B cell (primary cell): ENCODE measurements at regions not wholly inside any gene's neighbourhood (a gene's known extent, or its start where the extent isn't known, plus 50 kb on each side); places are given as distances from the start of the nearest gene placed in this dataset.

Experiments used
- ATAC-seq: fragments of 200-7000 bp; cut with Tn5 transposase; one replicate; pipeline ENCODE4 v1.10.0; 2021; ENCODE audit warnings: low read depth, mild to moderate bottlenecking, moderate number of reproducible peaks, moderate library complexity
- CTCF ChIA-PET: fragments of 350-600 bp; sonication (Branson Sonifier 250); formaldehyde crosslinking; loops from one replicate; lab custom pipeline; 2021; ENCODE audit warnings: antibody characterized with exemption, inconsistent platforms; lab: Charles Lee
- POLR2A ChIA-PET: fragments of 350-600 bp; sonication (Branson Sonifier 250); formaldehyde crosslinking; loops from one replicate; lab custom pipeline; 2021; ENCODE audit warnings: antibody characterized with exemption; lab: Charles Lee
- DNase-seq: peaks from one replicate; pipeline ENCODE4 v3.0.0; 2013
- H2AFZ ChIP-seq: 2 replicates; pipeline ENCODE4 v1.6.1; 2012; ENCODE audit warnings: mild to moderate bottlenecking, low read depth, low read length; ENCODE audit not compliant: insufficient read depth, poor library complexity, severe bottlenecking
- H3K27ac ChIP-seq, 2 donors: 1 replicate in 1 of 2; 2 replicates in 1 of 2; pipeline ENCODE4 v1.5.1; 2012 to 2013; ENCODE audit warnings: low read length in 2 of 2, mild to moderate bottlenecking in 2 of 2, moderate library complexity in 1 of 2
- H3K27me3 ChIP-seq, 4 experiments: fragments of 200-600 bp in 1 of 4; sonication (generic) in 1 of 4; replicated peaks in 1 of 4; 1 replicate in 2 of 4; 2 replicates in 2 of 4; pipeline versions ENCODE4 v1.6.1 to v1.7.0; 2013 to 2016; ENCODE audit warnings: low read length in 3 of 4, mild to moderate bottlenecking in 2 of 4, mixed read lengths in 1 of 4, moderate library complexity in 1 of 4; ENCODE audit not compliant: insufficient read depth in 4 of 4, control insufficient read depth in 3 of 4; ENCODE audit errors: control extremely low read depth in 1 of 4
- H3K36me3 ChIP-seq, 2 experiments: replicated peaks in 1 of 2; 1 replicate in 1 of 2; 2 replicates in 1 of 2; pipeline versions ENCODE4 v1.6.1 to v1.7.1; 2013; ENCODE audit warnings: low read length in 1 of 2; ENCODE audit not compliant: insufficient read depth in 2 of 2, control insufficient read depth in 1 of 2; ENCODE audit errors: control extremely low read depth in 1 of 2, extremely low read depth in 1 of 2
- H3K4me1 ChIP-seq, 2 donors: fragments of 200-600 bp in 1 of 2; sonication (generic) in 1 of 2; 1 replicate in 1 of 2; 2 replicates in 1 of 2; pipeline versions ENCODE4 v1.5.1 to v1.6.1; 2013 to 2017; ENCODE audit warnings: low read length in 2 of 2; ENCODE audit not compliant: control insufficient read depth in 2 of 2, insufficient read depth in 2 of 2
- H3K4me2 ChIP-seq: replicated peaks from 2 replicates; pipeline ENCODE3; 2012; ENCODE audit warnings: mild to moderate bottlenecking, low read depth, low read length; ENCODE audit not compliant: poor library complexity, severe bottlenecking
- H3K4me3 ChIP-seq, 5 experiments: fragments of 200-600 bp in 1 of 5; sonication (generic) in 1 of 5; 1 replicate in 3 of 5; 2 replicates in 2 of 5; pipeline versions ENCODE4 v1.5.1 to v1.7.0; 2011 to 2016; ENCODE audit warnings: low read length in 4 of 5, mild to moderate bottlenecking in 4 of 5, low read depth in 2 of 5, control low read depth in 1 of 5, moderate library complexity in 1 of 5; ENCODE audit not compliant: insufficient read depth in 1 of 5; ENCODE audit errors: control extremely low read depth in 1 of 5, extremely low read depth in 1 of 5
- H3K79me2 ChIP-seq: fragments of 200-600 bp; sonication (generic); one replicate; pipeline ENCODE4 v1.6.0; 2016; ENCODE audit warnings: low read length; ENCODE audit not compliant: control insufficient read depth, insufficient read depth
- H3K9ac ChIP-seq: fragments of 200-600 bp; sonication (generic); 2 replicates; pipeline ENCODE4 v1.6.1; 2017; ENCODE audit warnings: mild to moderate bottlenecking, low read length, moderate library complexity
- H3K9me3 ChIP-seq, 3 donors: one replicate each; pipeline versions ENCODE4 v1.6.1 to v1.7.1; 2013; ENCODE audit warnings: low read length in 2 of 3; ENCODE audit not compliant: control insufficient read depth in 2 of 3, insufficient read depth in 1 of 3; ENCODE audit errors: control extremely low read depth in 1 of 3
- H4K20me1 ChIP-seq: 2 replicates; pipeline ENCODE4 v1.6.0; 2012; ENCODE audit warnings: mild to moderate bottlenecking, low read length; ENCODE audit not compliant: insufficient read depth, control insufficient read depth, poor library complexity, severe bottlenecking
- H3K27ac Mint-ChIP-seq: one replicate; pipeline ENCODE4 v1.8.0; 2021; ENCODE audit warnings: mixed read lengths
- H3K27me3 Mint-ChIP-seq: one replicate; pipeline ENCODE4 v1.8.0; 2021; ENCODE audit warnings: mixed read lengths
- H3K4me1 Mint-ChIP-seq: one replicate; pipeline ENCODE4 v1.8.0; 2021; ENCODE audit warnings: mixed read lengths
- H3K4me3 Mint-ChIP-seq: one replicate; pipeline ENCODE4 v1.8.0; 2021; ENCODE audit warnings: mixed read lengths
- H3K9me3 Mint-ChIP-seq: one replicate; pipeline ENCODE4 v1.8.0; 2022; ENCODE audit warnings: mixed read lengths; ENCODE audit not compliant: insufficient read depth
- CTCF ChIP-seq: fragments of 200-600 bp; IDR thresholded peaks from one replicate; pipeline ENCODE4 v1.8.0; 2022; ENCODE audit warnings: antibody characterized with exemption, mild to moderate bottlenecking
- EZH2 ChIP-seq: IDR thresholded peaks from 2 replicates; pipeline ENCODE4 v1.6.1; 2012; ENCODE audit warnings: borderline replicate concordance, low read depth, mild to moderate bottlenecking, moderate library complexity, low read length; ENCODE audit not compliant: insufficient read depth, poor library complexity, severe bottlenecking
- WGBS: methylation state at CpG from one replicate; pipeline ENCODE4 v1.1.5; 2013; ENCODE audit warnings: missing lambda C conversion rate; ENCODE audit not compliant: insufficient coverage; 5-methylcytosine and 5-hydroxymethylcytosine counted together
- intact Hi-C: fragments of 100-400 bp; cut with micrococcal nuclease; formaldehyde crosslinking; loops from one replicate; pipeline ENCODE4 v1.10.0; 2022

- TF ChIP-seq CTCF (no peak), EZH2 (no peak)
- peaks cover 0 to 9% (median 4%) of the 10 kb centered on the region in 4 experiments for H3K27me3 ChIP-seq
- peaks cover 53% of the 10 kb centered on the region for H3K27me3 Mint-ChIP-seq
- no peak overlapping the region for H3K27ac ChIP-seq
- H3K4me1 Mint-ChIP-seq, result no peaks in the 10 kb centered on the region
- no peaks in the 10 kb centered on the region for H3K4me1 ChIP-seq
- no peak overlapping the region for H3K9ac ChIP-seq
- no peaks in the 10 kb centered on the region for H3K36me3 ChIP-seq
- DNase-seq (no peak), ATAC-seq (no peak)
- intact Hi-C loops, result no loop called here
- no peaks in the 10 kb centered on the region for H3K79me2 ChIP-seq
- no peaks in the 10 kb centered on the region for H4K20me1 ChIP-seq
- WGBS, result 45% methylated on average over 4 of the region's 4 CpGs
- ChIA-PET POLR2A (no interaction called here), CTCF (no interaction called here)
- H3K9me3 Mint-ChIP-seq, result peaks cover 7% of the 10 kb centered on the region
- no peak overlapping the region for H3K4me2 ChIP-seq
- no peak overlapping the region for H3K27ac Mint-ChIP-seq
- no peak overlapping the region for H3K4me3 Mint-ChIP-seq
- H2AFZ ChIP-seq, result no peak overlapping the region
- H3K4me3 ChIP-seq, result no peak overlapping the region
- peaks cover 0 to 14% (median 0%) of the 10 kb centered on the region in 3 donors for H3K9me3 ChIP-seq
Measured at GRCh38 chr13:39855236-39855635, 199.8 kb downstream of the COG6 start.

GRCh38 chr13:39856714-39857113 lies 201.3 kb downstream of the COG6 start:
- Histone ChIP-seq H3K4me1 (no peaks in the 10 kb centered on the region), H3K4me3 (no peak overlapping the region), H3K9ac (no peak overlapping the region), H3K36me3 (no peaks in the 10 kb centered on the region), H3K79me2 (no peaks in the 10 kb centered on the region), H3K9me3 (peaks cover 0 to 14% (median 0%) of the 10 kb centered on the region in 3 donors), H2AFZ (no peak overlapping the region), H3K27ac (no peak overlapping the region), H3K4me2 (no peak overlapping the region), H3K27me3 (peaks cover 0 to 9% (median 4%) of the 10 kb centered on the region in 4 experiments), H4K20me1 (no peaks in the 10 kb centered on the region)
- Mint-ChIP-seq H3K4me3 (no peak overlapping the region), H3K27ac (no peak overlapping the region), H3K4me1 (no peaks in the 10 kb centered on the region), H3K9me3 (peaks cover 3% of the 10 kb centered on the region), H3K27me3 (peaks cover 57% of the 10 kb centered on the region)
- no peak for ATAC-seq
- no peak for TF ChIP-seq CTCF
- TF ChIP-seq EZH2, result no peak
- no peak for DNase-seq
- POLR2A ChIA-PET, result no interaction called here
- CTCF ChIA-PET, result no interaction called here
- intact Hi-C loops, result no loop called here
- 89% methylated on average over 8 of the region's 8 CpGs for WGBS
